ENCODE measurements at regions not wholly inside any gene's neighbourhood (a gene's known extent, or its start where the extent isn't known, plus 50 kb on each side); places are given as distances from the start of the nearest gene placed in this dataset.

DNA sequence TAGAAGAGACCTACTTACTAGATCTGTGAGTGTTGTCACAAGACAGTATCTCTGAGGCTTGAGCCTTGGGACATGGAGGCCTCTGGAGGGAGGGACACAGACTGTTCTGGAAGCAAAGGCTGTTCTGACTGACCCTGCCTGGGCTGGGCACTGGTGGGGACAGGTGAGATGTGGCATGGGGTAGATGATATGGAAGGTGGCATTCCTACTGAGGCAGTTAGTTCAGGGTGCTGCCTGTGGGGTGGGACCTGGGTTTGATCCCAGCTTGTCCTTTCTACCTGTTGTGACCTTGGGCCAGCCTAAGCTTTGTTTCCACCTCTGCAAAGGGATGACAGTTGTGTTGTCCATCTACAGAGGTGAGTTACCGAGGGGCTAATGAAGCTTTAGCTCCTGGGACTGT, 140.2 kb downstream of the C9orf50 start:
- Mint-ChIP-seq H3K36me3 (ENCODE audit: insufficient read depth, unreplicated experiment) (no peaks in the 10 kb centered on the region), H3K27me3 (ENCODE audit: insufficient read depth, unreplicated experiment) (no peaks in the 10 kb centered on the region), H3K4me1 (ENCODE audit: insufficient read depth, unreplicated experiment) (peaks cover 26% of the 10 kb centered on the region), H3K27ac (ENCODE audit: low read depth, unreplicated experiment) (no peak overlapping the region), H3K9me3 (ENCODE audit: unreplicated experiment) (no peaks in the 10 kb centered on the region), H3K4me3 (ENCODE audit: unreplicated experiment) (no peak overlapping the region)
- ChIA-PET POLR2A (interaction anchor here (0.8 to 7.7 kb wide), 5 partner anchors 14 to 316 kb away, joined by 4 to 155 read pairs (median 75); partner anchors contain the start of gene IER5L), CTCF (interaction anchor here (0.6 to 1.3 kb wide), 2 partner anchors 15 to 121 kb away, joined by 3 to 4 read pairs; no protein-coding TSS in a partner anchor)
- TF ChIP-seq, protein P1, sequence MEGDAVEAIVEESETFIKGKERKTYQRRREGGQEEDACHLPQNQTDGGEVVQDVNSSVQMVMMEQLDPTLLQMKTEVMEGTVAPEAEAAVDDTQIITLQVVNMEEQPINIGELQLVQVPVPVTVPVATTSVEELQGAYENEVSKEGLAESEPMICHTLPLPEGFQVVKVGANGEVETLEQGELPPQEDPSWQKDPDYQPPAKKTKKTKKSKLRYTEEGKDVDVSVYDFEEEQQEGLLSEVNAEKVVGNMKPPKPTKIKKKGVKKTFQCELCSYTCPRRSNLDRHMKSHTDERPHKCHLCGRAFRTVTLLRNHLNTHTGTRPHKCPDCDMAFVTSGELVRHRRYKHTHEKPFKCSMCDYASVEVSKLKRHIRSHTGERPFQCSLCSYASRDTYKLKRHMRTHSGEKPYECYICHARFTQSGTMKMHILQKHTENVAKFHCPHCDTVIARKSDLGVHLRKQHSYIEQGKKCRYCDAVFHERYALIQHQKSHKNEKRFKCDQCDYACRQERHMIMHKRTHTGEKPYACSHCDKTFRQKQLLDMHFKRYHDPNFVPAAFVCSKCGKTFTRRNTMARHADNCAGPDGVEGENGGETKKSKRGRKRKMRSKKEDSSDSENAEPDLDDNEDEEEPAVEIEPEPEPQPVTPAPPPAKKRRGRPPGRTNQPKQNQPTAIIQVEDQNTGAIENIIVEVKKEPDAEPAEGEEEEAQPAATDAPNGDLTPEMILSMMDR (IDR thresholded peaks at IDR 0.05; ENCODE audit: unreplicated experiment), result no peak
- intact Hi-C loops (cut with micrococcal nuclease), result loop anchor here (5.0 kb wide), 1 partner anchor 148 kb away; no protein-coding TSS in a partner anchor
- no peak for DNase-seq (ENCODE audit: unreplicated experiment)
- BruUV-seq (replicated peaks), result no TSS peak

DNA sequence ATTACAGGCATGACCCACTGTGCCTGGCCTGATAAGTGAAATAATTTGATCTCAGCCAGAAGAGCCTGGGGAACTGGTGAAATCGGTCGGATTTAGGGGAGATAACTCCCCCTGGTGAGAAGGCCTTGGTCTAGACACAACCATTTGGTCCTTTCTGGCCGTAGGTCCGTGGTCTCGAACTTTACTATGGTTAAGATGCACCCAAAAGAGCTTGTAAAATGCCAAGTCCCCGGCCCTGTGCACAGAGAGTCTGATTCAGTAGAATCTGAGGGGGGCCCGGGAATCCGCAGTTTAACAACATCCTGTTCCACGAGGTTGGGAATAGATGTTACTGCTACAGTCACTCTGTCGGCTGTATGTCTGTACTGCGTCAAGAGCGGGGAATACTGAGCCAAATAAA, 140.7 kb downstream of the C9orf50 start:
- ChIA-PET POLR2A (interaction anchor here (1.4 to 7.7 kb wide), 2 partner anchors 14 to 306 kb away, joined by 4 to 155 read pairs; no protein-coding TSS in a partner anchor), CTCF (interaction anchor here (0.6 to 1.3 kb wide), 3 partner anchors 15 to 121 kb away, joined by 3 to 6 read pairs (median 4); no protein-coding TSS in a partner anchor)
- H3K4me1 Mint-ChIP-seq (ENCODE audit: insufficient read depth, unreplicated experiment), result peaks cover 21% of the 10 kb centered on the region
- DNase-seq (ENCODE audit: unreplicated experiment), result no peak
- TF ChIP-seq, protein P1 (IDR thresholded peaks at IDR 0.05; ENCODE audit: unreplicated experiment), result no peak
- no peaks in the 10 kb centered on the region for H3K27me3 Mint-ChIP-seq (ENCODE audit: insufficient read depth, unreplicated experiment)
- intact Hi-C loops (cut with micrococcal nuclease), result loop anchor here (5.0 kb wide), 1 partner anchor 148 kb away; no protein-coding TSS in a partner anchor
- BruUV-seq (replicated peaks), result no TSS peak
- no peaks in the 10 kb centered on the region for H3K36me3 Mint-ChIP-seq (ENCODE audit: insufficient read depth, unreplicated experiment)
- no peak overlapping the region for H3K4me3 Mint-ChIP-seq (ENCODE audit: unreplicated experiment)
- H3K9me3 Mint-ChIP-seq (ENCODE audit: unreplicated experiment), result no peaks in the 10 kb centered on the region
- H3K27ac Mint-ChIP-seq (ENCODE audit: low read depth, unreplicated experiment), result peak overlapping the region; percentile 46

DNA sequence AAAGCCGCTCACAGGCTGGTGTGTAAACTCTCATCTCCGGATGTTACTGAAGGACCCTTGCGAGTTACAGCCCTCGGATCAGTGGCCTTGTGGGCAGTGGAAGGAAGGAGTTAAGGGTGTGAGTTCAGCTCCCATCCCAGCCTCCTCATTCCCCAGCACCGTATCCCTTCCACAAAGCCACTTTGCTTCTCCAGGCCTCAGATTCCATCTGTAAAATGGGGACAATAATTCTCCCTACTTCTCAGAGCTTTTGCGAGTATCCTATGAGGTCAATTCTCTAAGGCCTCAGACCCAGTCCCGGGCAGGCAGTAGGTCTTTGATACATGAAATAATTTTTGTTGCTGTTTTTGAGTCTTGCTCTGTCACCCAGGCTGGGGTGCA, 141.3 kb downstream of the C9orf50 start:
- CTCF ChIA-PET, result interaction anchor here (0.6 to 1.3 kb wide), 3 partner anchors 16 to 190 kb away, joined by 3 to 6 read pairs (median 3); no protein-coding TSS in a partner anchor
- DNase-seq (ENCODE audit: unreplicated experiment), result no peak
- POLR2A ChIA-PET, result interaction anchor here (1.4 kb wide), 1 partner anchor 305 kb away, joined by 4 read pairs; no protein-coding TSS in a partner anchor
- H3K4me3 Mint-ChIP-seq (ENCODE audit: unreplicated experiment), result no peak overlapping the region
- no TSS peak for BruUV-seq (replicated peaks)
- peaks cover 20% of the 10 kb centered on the region for H3K4me1 Mint-ChIP-seq (ENCODE audit: insufficient read depth, unreplicated experiment)
- no peaks in the 10 kb centered on the region for H3K9me3 Mint-ChIP-seq (ENCODE audit: unreplicated experiment)
- H3K27ac Mint-ChIP-seq (ENCODE audit: low read depth, unreplicated experiment), result no peak overlapping the region
- intact Hi-C loops (cut with micrococcal nuclease), result loop anchor here (5.0 kb wide), 1 partner anchor 147 kb away; no protein-coding TSS in a partner anchor
- TF ChIP-seq, protein P1 (IDR thresholded peaks at IDR 0.05; ENCODE audit: unreplicated experiment), result no peak
- no peaks in the 10 kb centered on the region for H3K36me3 Mint-ChIP-seq (ENCODE audit: insufficient read depth, unreplicated experiment)
- H3K27me3 Mint-ChIP-seq (ENCODE audit: insufficient read depth, unreplicated experiment), result no peaks in the 10 kb centered on the region

DNA sequence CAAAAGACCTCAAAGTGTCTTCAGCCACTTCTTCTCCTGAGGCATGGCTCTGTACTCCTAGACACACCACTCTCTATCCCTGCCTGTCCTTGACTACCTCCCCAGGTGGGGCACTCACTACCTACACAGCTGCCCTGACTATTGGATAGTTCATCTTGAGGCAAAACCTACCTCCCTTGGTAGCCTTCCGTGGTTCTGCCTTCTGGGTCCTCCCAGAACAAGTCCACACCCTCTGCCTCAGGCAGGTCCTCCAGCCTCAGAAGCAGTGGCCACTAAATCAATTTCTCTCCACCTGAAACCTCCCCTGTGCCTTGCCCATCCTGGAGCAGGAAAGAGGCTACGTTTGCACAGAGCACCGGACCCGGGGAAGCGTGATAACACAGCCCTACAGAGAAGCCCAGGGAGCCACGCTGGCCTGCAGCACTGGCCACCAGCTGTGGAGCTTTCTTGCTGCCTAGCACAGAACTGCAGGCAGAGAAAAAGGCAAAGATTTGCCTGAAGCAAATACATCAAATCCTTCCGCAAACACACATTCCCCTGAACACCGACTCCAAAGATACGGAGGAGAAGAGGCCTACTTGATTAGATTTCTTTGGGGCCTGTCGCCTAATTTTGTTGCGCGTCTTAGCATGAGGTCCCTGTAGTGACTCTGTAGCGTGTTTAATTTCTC, 141.8 kb downstream of the C9orf50 start:
- TF ChIP-seq, protein P1 (IDR thresholded peaks at IDR 0.05; ENCODE audit: unreplicated experiment), result no peak
- ChIA-PET POLR2A (no interaction called here), CTCF (interaction anchor here (0.7 kb wide), 1 partner anchor 189 kb away, joined by 3 read pairs; no protein-coding TSS in a partner anchor)
- intact Hi-C loops (cut with micrococcal nuclease), result no loop called here
- Mint-ChIP-seq H3K4me1 (ENCODE audit: insufficient read depth, unreplicated experiment) (peaks cover 18% of the 10 kb centered on the region), H3K9me3 (ENCODE audit: unreplicated experiment) (no peaks in the 10 kb centered on the region), H3K4me3 (ENCODE audit: unreplicated experiment) (no peak overlapping the region), H3K27ac (ENCODE audit: low read depth, unreplicated experiment) (no peak overlapping the region), H3K27me3 (ENCODE audit: insufficient read depth, unreplicated experiment) (no peaks in the 10 kb centered on the region), H3K36me3 (ENCODE audit: insufficient read depth, unreplicated experiment) (no peaks in the 10 kb centered on the region)
- DNase-seq (ENCODE audit: unreplicated experiment), result no peak
- no TSS peak for BruUV-seq (replicated peaks)

Data from MCF 10A (cell line).